ENCODE measurements at regions not wholly inside any gene's neighbourhood (a gene's known extent, or its start where the extent isn't known, plus 50 kb on each side); places are given as distances from the start of the nearest gene placed in this dataset.

DNA sequence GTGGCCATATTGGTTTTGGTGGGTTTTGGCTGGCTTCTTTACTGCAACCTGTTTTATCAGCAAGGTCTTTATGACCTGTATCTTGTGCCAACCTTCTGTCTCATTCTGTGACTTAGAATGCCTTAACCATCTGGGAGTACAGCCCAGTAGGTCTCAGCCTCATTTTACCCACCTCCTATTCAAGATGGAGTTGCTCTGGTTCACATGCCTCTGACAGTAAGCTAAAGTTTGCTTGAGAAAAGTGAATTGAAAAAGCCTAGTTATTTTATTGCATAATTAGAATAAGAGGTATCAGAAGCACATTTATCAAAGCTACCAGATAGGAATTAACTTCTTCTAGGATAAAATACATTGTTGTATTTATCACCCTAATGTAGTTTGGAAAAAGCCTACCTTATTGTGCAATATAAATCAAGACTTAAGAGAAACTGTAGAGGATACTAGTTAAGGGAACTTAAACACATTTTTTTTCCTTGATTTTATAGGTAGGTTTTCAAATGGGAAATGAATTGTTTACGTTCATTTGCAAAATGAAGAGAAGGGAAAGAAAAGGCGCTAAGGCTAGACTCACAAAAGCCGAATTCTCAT, 202.3 kb upstream of the KCNJ16 start:
- peaks cover 2% of the 10 kb centered on the region; the same call in 1 of the 2 replicates for H3K9me3 ChIP-seq (ENCODE audit: insufficient read depth, low read depth, low read length)
- 94% methylated on average over 3 of the region's 3 CpGs for WGBS
- no peaks in the 10 kb centered on the region for H3K36me3 ChIP-seq (ENCODE audit: insufficient read depth, low read length)

DNA sequence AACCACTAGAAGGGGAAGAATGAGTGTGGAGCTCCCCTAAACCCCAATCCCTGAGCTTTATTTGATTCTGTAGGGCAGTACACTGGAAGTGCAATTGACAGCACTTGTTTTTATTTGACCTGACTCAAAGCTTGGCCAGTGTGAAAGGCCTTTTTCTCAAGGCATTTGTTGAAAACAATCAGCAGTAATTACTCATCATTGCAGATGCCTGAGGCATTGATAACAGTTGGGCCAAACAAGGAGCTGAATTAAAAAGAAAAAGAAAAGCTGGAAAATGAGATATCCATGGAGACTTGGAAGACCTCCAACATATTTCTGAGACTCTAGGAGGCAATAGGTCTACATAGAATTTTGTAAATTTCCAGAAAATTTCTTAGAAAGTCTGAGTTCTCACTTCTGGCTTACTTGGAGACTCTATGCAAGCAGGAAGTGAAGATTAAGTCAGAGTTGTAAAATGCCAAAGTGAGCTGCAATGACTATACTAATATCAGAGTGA, 200.8 kb upstream of the KCNJ16 start:
- Histone ChIP-seq H3K4me1 (ENCODE audit: insufficient read depth, low read length) (peaks cover 44% of the 10 kb centered on the region), H3K27ac (ENCODE audit: low read depth, low read length) (no peak overlapping the region), H3K27me3 (ENCODE audit: insufficient read depth, low read length) (no peaks in the 10 kb centered on the region), H3K9ac (ENCODE audit: low read depth, low read length) (no peak overlapping the region), H3K36me3 (ENCODE audit: insufficient read depth, low read length) (no peaks in the 10 kb centered on the region), H3K4me3 (ENCODE audit: low read length) (no peak overlapping the region), H3K9me3 (ENCODE audit: insufficient read depth, low read depth, low read length) (peaks cover 9% of the 10 kb centered on the region; the same call in 1 of the 2 replicates)

More for the DNA sequence above, 202.3 kb upstream of the KCNJ16 start:
- Histone ChIP-seq H3K4me1 (ENCODE audit: insufficient read depth, low read length) (peaks cover 44% of the 10 kb centered on the region), H3K9ac (ENCODE audit: low read depth, low read length) (no peak overlapping the region), H3K27ac (ENCODE audit: low read depth, low read length) (no peak overlapping the region), H3K27me3 (ENCODE audit: insufficient read depth, low read length) (no peaks in the 10 kb centered on the region), H3K4me3 (ENCODE audit: low read length) (no peak overlapping the region)

DNA sequence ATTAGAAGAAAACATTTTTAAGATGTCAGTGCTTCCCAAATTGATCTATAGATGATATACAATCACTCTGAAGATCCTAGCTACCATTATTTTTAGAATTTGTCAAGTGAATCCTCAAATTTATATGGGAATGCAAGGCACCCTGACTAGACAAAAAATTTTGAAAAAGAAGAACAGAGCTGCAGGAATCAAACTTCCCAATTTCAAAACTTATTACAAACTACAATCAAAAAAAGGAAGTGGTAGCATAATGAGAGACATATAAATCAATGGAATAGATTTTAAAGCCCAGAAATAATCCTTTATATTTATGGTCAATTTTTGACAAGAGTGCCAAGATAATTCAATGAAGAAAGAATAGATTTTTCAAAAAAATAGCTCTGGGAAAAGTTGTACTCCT, 198.3 kb upstream of the KCNJ16 start:
- no peaks in the 10 kb centered on the region for H3K27me3 ChIP-seq (ENCODE audit: insufficient read depth, low read length)
- H3K27ac ChIP-seq (ENCODE audit: low read depth, low read length), result no peak overlapping the region
- H3K9ac ChIP-seq (ENCODE audit: low read depth, low read length), result no peak overlapping the region
- H3K4me3 ChIP-seq (ENCODE audit: low read length), result no peak overlapping the region
- peaks cover 9% of the 10 kb centered on the region; the same call in 1 of the 2 replicates for H3K9me3 ChIP-seq (ENCODE audit: insufficient read depth, low read depth, low read length)
- H3K4me1 ChIP-seq (ENCODE audit: insufficient read depth, low read length), result peaks cover 22% of the 10 kb centered on the region; the same call in 1 of the 2 replicates
- H3K36me3 ChIP-seq (ENCODE audit: insufficient read depth, low read length), result no peaks in the 10 kb centered on the region

GRCh38 chr17:69878661-69879060, 196.4 kb upstream of the KCNJ16 start:
- H3K4me3 ChIP-seq (ENCODE audit: low read length), result no peak overlapping the region
- peaks cover 8% of the 10 kb centered on the region; the same call in 1 of the 2 replicates for H3K4me1 ChIP-seq (ENCODE audit: insufficient read depth, low read length)
- H3K9me3 ChIP-seq (ENCODE audit: insufficient read depth, low read depth, low read length), result peaks cover 9% of the 10 kb centered on the region; the same call in 1 of the 2 replicates
- no peaks in the 10 kb centered on the region for H3K36me3 ChIP-seq (ENCODE audit: insufficient read depth, low read length)
- H3K27ac ChIP-seq (ENCODE audit: low read depth, low read length), result no peak overlapping the region
- H3K27me3 ChIP-seq (ENCODE audit: insufficient read depth, low read length), result no peaks in the 10 kb centered on the region
- no peak overlapping the region for H3K9ac ChIP-seq (ENCODE audit: low read depth, low read length)
- WGBS, result 100% methylated on average over 2 of the region's 2 CpGs

- Histone ChIP-seq H3K4me3 (ENCODE audit: low read length) (no peak overlapping the region), H3K27me3 (ENCODE audit: insufficient read depth, low read length) (no peaks in the 10 kb centered on the region), H3K9me3 (ENCODE audit: insufficient read depth, low read depth, low read length) (peaks cover 9% of the 10 kb centered on the region; the same call in 1 of the 2 replicates), H3K9ac (ENCODE audit: low read depth, low read length) (no peak overlapping the region), H3K36me3 (ENCODE audit: insufficient read depth, low read length) (no peaks in the 10 kb centered on the region), H3K4me1 (ENCODE audit: insufficient read depth, low read length) (peaks cover under 1% of the 10 kb centered on the region; the same call in 1 of the 2 replicates), H3K27ac (ENCODE audit: low read depth, low read length) (no peak overlapping the region)
- WGBS, result 75% methylated on average over 1 of the region's 1 CpG
Measured at GRCh38 chr17:69879576-69879975, 195.4 kb upstream of the KCNJ16 start.

DNA sequence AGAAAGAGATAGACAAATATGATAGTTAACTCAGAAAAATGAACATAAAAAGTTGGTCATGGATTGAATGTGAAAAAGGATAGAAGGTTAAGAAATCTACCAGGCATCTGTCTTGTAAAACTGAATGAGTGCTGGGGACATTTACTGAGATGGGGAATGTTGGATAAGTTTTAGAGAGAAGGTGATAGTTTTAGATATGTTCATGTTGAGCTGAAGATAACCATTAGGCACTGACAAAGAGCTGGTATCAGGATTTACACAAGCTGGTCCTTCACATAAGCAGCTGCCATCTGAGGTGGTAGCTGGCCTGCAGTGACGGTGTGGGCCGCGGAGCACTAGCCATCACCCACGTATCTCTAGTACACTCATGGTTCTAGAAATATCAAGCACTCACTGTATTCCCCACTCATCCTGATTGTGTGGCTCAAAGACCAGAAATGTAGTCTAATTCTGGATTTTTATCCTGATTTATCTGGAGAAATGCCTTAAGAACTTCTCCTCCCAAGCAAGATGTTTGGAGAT, 194.4 kb upstream of the KCNJ16 start:
- Histone ChIP-seq H3K27ac (ENCODE audit: low read depth, low read length) (no peak overlapping the region), H3K27me3 (ENCODE audit: insufficient read depth, low read length) (no peaks in the 10 kb centered on the region), H3K4me3 (ENCODE audit: low read length) (no peak overlapping the region), H3K4me1 (ENCODE audit: insufficient read depth, low read length) (no peaks in the 10 kb centered on the region), H3K9me3 (ENCODE audit: insufficient read depth, low read depth, low read length) (peaks cover 9% of the 10 kb centered on the region; the same call in 1 of the 2 replicates), H3K36me3 (ENCODE audit: insufficient read depth, low read length) (no peaks in the 10 kb centered on the region), H3K9ac (ENCODE audit: low read depth, low read length) (no peak overlapping the region)
- 95% methylated on average over 4 of the region's 4 CpGs for WGBS

DNA sequence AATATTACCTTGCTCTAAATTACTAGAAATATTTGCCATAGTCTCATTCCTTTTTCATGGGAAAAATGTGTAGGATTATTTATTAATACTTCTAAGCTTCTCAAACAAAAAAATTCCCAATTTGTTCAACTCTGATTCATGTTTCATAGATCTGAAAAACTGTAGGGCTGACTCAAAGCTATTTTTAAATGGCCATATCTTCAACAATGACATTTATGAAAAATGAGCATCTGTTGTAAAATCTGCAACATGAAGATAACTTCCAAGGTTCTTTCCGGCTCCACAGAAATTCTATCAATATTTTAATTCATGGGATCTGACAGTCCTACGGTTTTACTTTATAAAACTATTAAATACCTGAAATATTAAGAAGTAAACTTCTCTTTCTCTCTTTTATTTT, 192.7 kb upstream of the KCNJ16 start:
- Histone ChIP-seq H3K9me3 (ENCODE audit: insufficient read depth, low read depth, low read length) (peaks cover 9% of the 10 kb centered on the region; the same call in 1 of the 2 replicates), H3K27ac (ENCODE audit: low read depth, low read length) (no peak overlapping the region), H3K9ac (ENCODE audit: low read depth, low read length) (no peak overlapping the region), H3K4me1 (ENCODE audit: insufficient read depth, low read length) (no peaks in the 10 kb centered on the region), H3K4me3 (ENCODE audit: low read length) (no peak overlapping the region), H3K27me3 (ENCODE audit: insufficient read depth, low read length) (no peaks in the 10 kb centered on the region), H3K36me3 (ENCODE audit: insufficient read depth, low read length) (no peaks in the 10 kb centered on the region)
- WGBS, result 100% methylated on average over 1 of the region's 2 CpGs

GRCh38 chr17:69883120-69883519, 191.9 kb upstream of the KCNJ16 start:
- WGBS, result 86% methylated on average over 3 of the region's 3 CpGs
- Histone ChIP-seq H3K27ac (ENCODE audit: low read depth, low read length) (no peak overlapping the region), H3K4me3 (ENCODE audit: low read length) (no peak overlapping the region), H3K4me1 (ENCODE audit: insufficient read depth, low read length) (no peaks in the 10 kb centered on the region), H3K9me3 (ENCODE audit: insufficient read depth, low read depth, low read length) (0 out of 2 replicates have a peak, but pooled peaks cover 4% of the 10 kb centered on the region), H3K27me3 (ENCODE audit: insufficient read depth, low read length) (no peaks in the 10 kb centered on the region), H3K36me3 (ENCODE audit: insufficient read depth, low read length) (no peaks in the 10 kb centered on the region), H3K9ac (ENCODE audit: low read depth, low read length) (no peak overlapping the region)

DNA sequence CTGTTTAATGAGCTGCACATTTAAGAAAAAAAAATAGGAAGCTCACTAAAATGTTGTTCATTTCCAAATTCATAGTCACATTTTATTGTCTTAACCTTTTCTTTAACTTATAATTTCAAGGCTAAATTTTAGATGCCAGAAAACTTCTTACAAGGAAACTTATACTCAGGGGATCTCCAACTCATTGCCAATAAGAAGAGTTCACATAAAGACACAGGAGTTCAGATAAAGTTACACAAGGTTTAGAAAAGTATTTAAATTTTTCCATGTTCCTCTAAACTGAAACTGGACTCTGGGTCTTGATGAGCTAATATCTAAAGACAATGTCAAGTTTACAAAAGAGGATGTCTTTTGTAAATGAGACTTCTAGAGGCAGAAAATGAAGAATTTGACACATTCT, 190.7 kb upstream of the KCNJ16 start:
- Histone ChIP-seq H3K9ac (ENCODE audit: low read depth, low read length) (no peak overlapping the region), H3K4me1 (ENCODE audit: insufficient read depth, low read length) (no peaks in the 10 kb centered on the region), H3K9me3 (ENCODE audit: insufficient read depth, low read depth, low read length) (no peaks in the 10 kb centered on the region), H3K27me3 (ENCODE audit: insufficient read depth, low read length) (no peaks in the 10 kb centered on the region), H3K4me3 (ENCODE audit: low read length) (no peak overlapping the region), H3K36me3 (ENCODE audit: insufficient read depth, low read length) (no peaks in the 10 kb centered on the region), H3K27ac (ENCODE audit: low read depth, low read length) (no peak overlapping the region)

DNA sequence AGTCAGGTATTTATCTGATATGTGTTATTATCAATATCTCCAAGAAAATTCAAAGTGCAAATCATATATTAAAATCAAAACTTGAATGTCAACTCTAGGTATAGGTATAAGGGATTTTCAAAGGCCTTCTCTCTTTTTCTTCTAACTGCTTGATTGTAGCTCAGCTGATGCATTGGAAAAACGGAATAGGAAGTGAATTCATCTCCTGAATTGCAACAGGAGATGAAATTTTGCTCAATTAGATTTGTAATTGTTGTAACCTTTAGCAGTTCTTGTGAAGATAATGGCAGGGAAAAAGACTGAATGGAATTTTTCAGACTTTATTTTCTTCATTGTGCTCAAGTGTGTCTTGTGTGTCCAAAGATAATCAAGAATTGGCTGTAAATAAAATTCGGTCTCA, 190.2 kb upstream of the KCNJ16 start:
- no peak overlapping the region for H3K9ac ChIP-seq (ENCODE audit: low read depth, low read length)
- WGBS, result 95% methylated on average over 2 of the region's 2 CpGs
- H3K27me3 ChIP-seq (ENCODE audit: insufficient read depth, low read length), result no peaks in the 10 kb centered on the region
- H3K4me1 ChIP-seq (ENCODE audit: insufficient read depth, low read length), result no peaks in the 10 kb centered on the region
- H3K4me3 ChIP-seq (ENCODE audit: low read length), result no peak overlapping the region
- no peaks in the 10 kb centered on the region for H3K9me3 ChIP-seq (ENCODE audit: insufficient read depth, low read depth, low read length)
- no peak overlapping the region for H3K27ac ChIP-seq (ENCODE audit: low read depth, low read length)
- H3K36me3 ChIP-seq (ENCODE audit: insufficient read depth, low read length), result no peaks in the 10 kb centered on the region

- H3K4me1 ChIP-seq (ENCODE audit: insufficient read depth, low read length), result no peaks in the 10 kb centered on the region
- H3K27ac ChIP-seq (ENCODE audit: low read depth, low read length), result no peak overlapping the region
Measured at GRCh38 chr17:69898601-69899000, 176.4 kb upstream of the KCNJ16 start.

More at GRCh38 chr17:69898601-69899000, 176.4 kb upstream of the KCNJ16 start:
- Histone ChIP-seq H3K9ac (ENCODE audit: low read depth, low read length) (no peak overlapping the region), H3K4me3 (ENCODE audit: low read length) (no peak overlapping the region), H3K9me3 (ENCODE audit: insufficient read depth, low read depth, low read length) (no peaks in the 10 kb centered on the region), H3K27me3 (ENCODE audit: insufficient read depth, low read length) (no peaks in the 10 kb centered on the region), H3K36me3 (ENCODE audit: insufficient read depth, low read length) (no peaks in the 10 kb centered on the region)
- WGBS, result 97% methylated on average over 5 of the region's 5 CpGs

Measured in HUES64 (cell line).